Testis (tissue), 2 donors: ENCODE measurements at regions not wholly inside any gene's neighbourhood (a gene's known extent, or its start where the extent isn't known, plus 50 kb on each side); places are given as distances from the start of the nearest gene placed in this dataset.

Experiments
- DNase-seq: peaks from one replicate; pipeline ENCODE4 v3.0.0-alpha.2; 2019
- H3K27ac ChIP-seq, 2 donors: fragments of 200-600 bp; sonication (generic); one replicate each; pipeline ENCODE4 v1.5.1; 2019
- H3K27me3 ChIP-seq: fragments of 200-600 bp; sonication (generic); one replicate; pipeline ENCODE4 v1.5.1; 2019
- H3K36me3 ChIP-seq: fragments of 200-600 bp; sonication (generic); one replicate; pipeline ENCODE4 v1.5.1; 2017; ENCODE audit warnings: low read depth; ENCODE audit errors: missing control alignments
- H3K4me1 ChIP-seq: fragments of 200-600 bp; sonication (generic); one replicate; pipeline ENCODE4 v1.5.1; 2019
- H3K4me3 ChIP-seq, 2 donors: fragments of 200-600 bp; sonication (generic); one replicate each; pipeline ENCODE4 v1.5.1; 2017 to 2019
- H3K9me3 ChIP-seq: fragments of 200-600 bp; sonication (generic); one replicate; pipeline ENCODE4 v1.5.1; 2017
- POLR2A ChIP-seq: fragments of 450-650 bp; IDR thresholded peaks from one replicate; pipeline ENCODE4 v1.6.1; 2017; ENCODE audit warnings: antibody characterized with exemption, mild to moderate bottlenecking, moderate library complexity
- WGBS, 2 donors: methylation state at CpG; one replicate each; pipeline ENCODE4 v1.1.5; 2018; 5-methylcytosine and 5-hydroxymethylcytosine counted together
- intact Hi-C: fragments of 100-400 bp; cut with DNase I; formaldehyde crosslinking; loops from one replicate; pipeline ENCODE4 v1.15.1; 2023; ENCODE audit warnings: low total_unique reads
- TF ChIP-seq, protein P1 (sequence below), 3 experiments: fragments of 450-650 bp in 2 of 3; fragments of 200-600 bp in 1 of 3; sonication (generic) in 1 of 3; IDR thresholded peaks; one replicate each; pipeline ENCODE4 v1.5.1; 2016 to 2019; ENCODE audit warnings: antibody characterized with exemption in 3 of 3, mild to moderate bottlenecking in 2 of 3, moderate library complexity in 1 of 3

DNA sequence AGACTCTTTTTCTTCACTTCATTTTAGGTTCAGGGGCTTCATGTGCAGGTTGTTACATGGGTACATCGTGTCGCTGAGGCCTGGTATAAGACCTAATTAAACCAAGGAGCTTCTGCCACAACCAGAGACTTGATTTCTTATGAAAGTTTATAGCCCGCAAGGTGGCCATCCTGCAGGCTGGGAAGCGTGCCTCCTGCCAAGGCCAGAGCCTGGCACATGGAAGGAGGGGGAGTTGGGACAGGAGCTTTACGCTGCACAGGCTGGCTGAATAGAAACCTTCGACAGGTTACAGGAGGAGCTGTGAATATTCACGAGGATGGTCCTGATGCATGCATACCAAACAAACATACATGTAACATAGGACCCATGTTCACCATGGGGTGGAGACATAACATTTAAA lies 50.1 kb upstream of the SIMC1 start:
- intact Hi-C loops, result no loop called here
- TF ChIP-seq, protein P1, sequence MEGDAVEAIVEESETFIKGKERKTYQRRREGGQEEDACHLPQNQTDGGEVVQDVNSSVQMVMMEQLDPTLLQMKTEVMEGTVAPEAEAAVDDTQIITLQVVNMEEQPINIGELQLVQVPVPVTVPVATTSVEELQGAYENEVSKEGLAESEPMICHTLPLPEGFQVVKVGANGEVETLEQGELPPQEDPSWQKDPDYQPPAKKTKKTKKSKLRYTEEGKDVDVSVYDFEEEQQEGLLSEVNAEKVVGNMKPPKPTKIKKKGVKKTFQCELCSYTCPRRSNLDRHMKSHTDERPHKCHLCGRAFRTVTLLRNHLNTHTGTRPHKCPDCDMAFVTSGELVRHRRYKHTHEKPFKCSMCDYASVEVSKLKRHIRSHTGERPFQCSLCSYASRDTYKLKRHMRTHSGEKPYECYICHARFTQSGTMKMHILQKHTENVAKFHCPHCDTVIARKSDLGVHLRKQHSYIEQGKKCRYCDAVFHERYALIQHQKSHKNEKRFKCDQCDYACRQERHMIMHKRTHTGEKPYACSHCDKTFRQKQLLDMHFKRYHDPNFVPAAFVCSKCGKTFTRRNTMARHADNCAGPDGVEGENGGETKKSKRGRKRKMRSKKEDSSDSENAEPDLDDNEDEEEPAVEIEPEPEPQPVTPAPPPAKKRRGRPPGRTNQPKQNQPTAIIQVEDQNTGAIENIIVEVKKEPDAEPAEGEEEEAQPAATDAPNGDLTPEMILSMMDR (IDR thresholded peaks at IDR 0.05), result no peak
- TF ChIP-seq POLR2A, result no peak
- no peaks in the 10 kb centered on the region for H3K36me3 ChIP-seq
- no peaks in the 10 kb centered on the region for H3K9me3 ChIP-seq
- no peak overlapping the region for H3K27ac ChIP-seq
- no peaks in the 10 kb centered on the region for H3K27me3 ChIP-seq
- H3K4me1 ChIP-seq, result peaks cover 30% of the 10 kb centered on the region
- H3K4me3 ChIP-seq, result no peak overlapping the region
- peak; percentile 71 for DNase-seq
- WGBS, 2 donors, result 66 to 68% methylated on average over 7 of the region's 7 CpGs
